LNCaP clone FGC (cell line): ENCODE measurements at regions not wholly inside any gene's neighbourhood (a gene's known extent, or its start where the extent isn't known, plus 50 kb on each side); places are given as distances from the start of the nearest gene placed in this dataset.

Experiments
- DNase-seq: peaks from one replicate; pipeline ENCODE4 v3.0.0-alpha.2; 2011; ENCODE audit warnings: low read depth
- H3K4me3 ChIP-seq: 2 replicates; pipeline ENCODE4 v1.5.1; 2011; ENCODE audit warnings: mild to moderate bottlenecking, low read depth, low read length, control low read depth
- CTCF ChIP-seq: IDR thresholded peaks from 2 replicates; pipeline ENCODE4 v1.5.1; 2012; ENCODE audit warnings: mild to moderate bottlenecking; ENCODE audit not compliant: control insufficient read depth, insufficient read depth; ENCODE audit errors: extremely low read depth

- DNase-seq = no peak
- H3K4me3 ChIP-seq = no peak overlapping the region
- TF ChIP-seq CTCF = no peak
These were observed 871.2 kb upstream of the NR2F2 start for GRCh38 chr15:95459273-95459672.

GRCh38 chr15:95464509-95464908 is 866.0 kb upstream of the NR2F2 start:
- H3K4me3 ChIP-seq = no peak overlapping the region
- TF ChIP-seq CTCF = no peak
- DNase-seq = no peak

GRCh38 chr15:95468820-95469219 is 861.7 kb upstream of the NR2F2 start:
- no peak overlapping the region for H3K4me3 ChIP-seq
- no peak for DNase-seq
- TF ChIP-seq CTCF = no peak

- TF ChIP-seq CTCF = no peak
- no peak for DNase-seq
These were observed 861.0 kb upstream of the NR2F2 start for GRCh38 chr15:95469496-95470000.

GRCh38 chr15:95470529-95470928 is 860.0 kb upstream of the NR2F2 start:
- TF ChIP-seq CTCF = no peak
- no peak for DNase-seq
- no peak overlapping the region for H3K4me3 ChIP-seq

More at GRCh38 chr15:95469496-95470000, 861.0 kb upstream of the NR2F2 start:
- no peak overlapping the region for H3K4me3 ChIP-seq

GRCh38 chr15:95470997-95471689 is 859.4 kb upstream of the NR2F2 start:
- no peak for TF ChIP-seq CTCF
- no peak for DNase-seq
- H3K4me3 ChIP-seq = no peak overlapping the region

GRCh38 chr15:95471690-95472086 is 858.8 kb upstream of the NR2F2 start:
- no peak for TF ChIP-seq CTCF
- H3K4me3 ChIP-seq = no peak overlapping the region
- no peak for DNase-seq
